Esophagus squamous epithelium (tissue), 5 donors: ENCODE measurements at regions not wholly inside any gene's neighbourhood (a gene's known extent, or its start where the extent isn't known, plus 50 kb on each side); places are given as distances from the start of the nearest gene placed in this dataset.
"Not testable (repeated sequence)": the region's sequence is repeated elsewhere in the genome, so short reads cannot be mapped to it uniquely, and the experiment has no call there.

Experiments
- DNase-seq: peaks from one replicate; lab custom pipeline; 2025; lab: John Stamatoyannopoulos, UW
- H3K27ac ChIP-seq, 4 donors: fragments of 200-600 bp; sonication (generic); one replicate each; pipeline ENCODE4 v1.5.1; 2016 to 2019; ENCODE audit warnings: mild to moderate bottlenecking in 1 of 4
- H3K27me3 ChIP-seq, 4 donors: fragments of 200-600 bp; sonication (generic); 1 replicate in 3 of 4; 2 replicates in 1 of 4; pipeline versions ENCODE4 v1.5.1 to v1.6.0; 2017 to 2021; ENCODE audit warnings: antibody characterized with exemption in 1 of 4
- H3K36me3 ChIP-seq, 3 donors: fragments of 200-600 bp; sonication (generic); one replicate each; pipeline ENCODE4 v1.5.1; 2016 to 2019
- H3K4me1 ChIP-seq, 3 donors: fragments of 200-600 bp; sonication (generic); one replicate each; pipeline ENCODE4 v1.5.1; 2017 to 2019
- H3K4me3 ChIP-seq, 4 donors: fragments of 200-600 bp; sonication (generic); 1 replicate in 3 of 4; 2 replicates in 1 of 4; pipeline ENCODE4 v1.5.1; 2016 to 2019; ENCODE audit warnings: mild to moderate bottlenecking in 2 of 4, moderate library complexity in 1 of 4
- H3K9me3 ChIP-seq, 3 donors: fragments of 200-600 bp; sonication (generic); one replicate each; pipeline ENCODE4 v1.5.1; 2016 to 2019
- CTCF ChIP-seq, 6 experiments: fragments of 450-650 bp in 4 of 6; fragments of 200-600 bp in 2 of 6; sonication (generic) in 2 of 6; IDR thresholded peaks; one replicate each; pipeline ENCODE4 v1.5.1; 2016 to 2019; ENCODE audit warnings: antibody characterized with exemption in 6 of 6, mild to moderate bottlenecking in 4 of 6, moderate library complexity in 4 of 6
- POLR2A ChIP-seq, 4 donors: fragments of 450-650 bp; IDR thresholded peaks; one replicate each; pipeline ENCODE4 v1.6.1; 2017; ENCODE audit warnings: antibody characterized with exemption in 4 of 4, mild to moderate bottlenecking in 4 of 4, moderate library complexity in 3 of 4
- WGBS, 2 donors: methylation state at CpG; one replicate each; pipeline ENCODE4 v1.1.5; 2018; 5-methylcytosine and 5-hydroxymethylcytosine counted together
- intact Hi-C: fragments of 100-400 bp; cut with DNase I; formaldehyde crosslinking; loops from one replicate; pipeline ENCODE4 v1.15.0; 2022
- donor health status: DM: yes; HTN: yes; CAD: no.

GRCh38 chr4:54840992-54841768 lies 183.4 kb downstream of the KIT start:
- 39 to 50% methylated on average over 2 of the region's 2 CpGs for WGBS, 2 donors
- H3K9me3 ChIP-seq, result no peaks in the 10 kb centered on the region
- DNase-seq, result no peak
- intact Hi-C loops, result no loop called here
- H3K4me3 ChIP-seq, result no peak overlapping the region
- peaks cover 0 to 9% (median 0%) of the 10 kb centered on the region in 3 donors for H3K4me1 ChIP-seq
- H3K36me3 ChIP-seq, result no peaks in the 10 kb centered on the region
- no peak overlapping the region for H3K27ac ChIP-seq
- peaks cover 0 to 4% (median 0%) of the 10 kb centered on the region in 4 donors for H3K27me3 ChIP-seq
- TF ChIP-seq POLR2A (IDR thresholded peaks at IDR 0.05) (no peak), CTCF (IDR thresholded peaks at IDR 0.05) (peak in 4 of 6 experiments; percentile 12 to 36 (median 23))

- TF ChIP-seq POLR2A (IDR thresholded peaks at IDR 0.05), result no peak
- TF ChIP-seq CTCF (IDR thresholded peaks at IDR 0.05), result no peak
- H3K27ac ChIP-seq, result no peak overlapping the region
- no peak for DNase-seq
- peaks cover 0 to 9% (median 0%) of the 10 kb centered on the region in 3 donors for H3K4me1 ChIP-seq
- 56 to 62% methylated on average over 2 of the region's 2 CpGs for WGBS, 2 donors
- peaks cover 0 to 4% (median 0%) of the 10 kb centered on the region in 4 donors for H3K27me3 ChIP-seq
- H3K4me3 ChIP-seq, result no peak overlapping the region
- no peaks in the 10 kb centered on the region for H3K36me3 ChIP-seq
- H3K9me3 ChIP-seq, result no peaks in the 10 kb centered on the region
- intact Hi-C loops, result no loop called here
These were observed 182.7 kb downstream of the KIT start for GRCh38 chr4:54840430-54840829.

GRCh38 chr4:54838301-54838700 lies 180.5 kb downstream of the KIT start:
- H3K27ac ChIP-seq, result no peak overlapping the region
- H3K27me3 ChIP-seq, result no peaks in the 10 kb centered on the region

GRCh38 chr4:54837576-54838140 lies 179.9 kb downstream of the KIT start:
- Histone ChIP-seq H3K36me3 (no peaks in the 10 kb centered on the region), H3K4me1 (peaks cover 0 to 9% (median 0%) of the 10 kb centered on the region in 3 donors), H3K27me3 (no peaks in the 10 kb centered on the region), H3K9me3 (no peaks in the 10 kb centered on the region), H3K27ac (no peak overlapping the region), H3K4me3 (no peak overlapping the region)
- DNase-seq, result no peak
- TF ChIP-seq POLR2A (IDR thresholded peaks at IDR 0.05) (no peak), CTCF (IDR thresholded peaks at IDR 0.05) (no peak)
- 45 to 51% methylated on average over 2 of the region's 2 CpGs for WGBS, 2 donors
- intact Hi-C loops, result no loop called here

More at GRCh38 chr4:54838301-54838700, 180.5 kb downstream of the KIT start:
- H3K36me3 ChIP-seq, result no peaks in the 10 kb centered on the region
- no peak overlapping the region for H3K4me3 ChIP-seq
- TF ChIP-seq CTCF (IDR thresholded peaks at IDR 0.05), result no peak
- no peak for TF ChIP-seq POLR2A (IDR thresholded peaks at IDR 0.05)
- 90 to 92% methylated on average over 2 of the region's 2 CpGs for WGBS, 2 donors
- H3K4me1 ChIP-seq, result peaks cover 0 to 9% (median 0%) of the 10 kb centered on the region in 3 donors
- intact Hi-C loops, result no loop called here
- H3K9me3 ChIP-seq, result no peaks in the 10 kb centered on the region
- no peak for DNase-seq

GRCh38 chr4:54828361-54828760 lies 170.6 kb downstream of the KIT start:
- WGBS, 2 donors, result 60 to 72% methylated on average over 4 of the region's 4 CpGs
- DNase-seq, intact Hi-C loops, H3K4me3 ChIP-seq, H3K27me3 ChIP-seq, H3K9me3 ChIP-seq, H3K36me3 ChIP-seq, H3K4me1 ChIP-seq, H3K27ac ChIP-seq: not testable (repeated sequence)
